K562 (cell line): ENCODE measurements at regions not wholly inside any gene's neighbourhood (a gene's known extent, or its start where the extent isn't known, plus 50 kb on each side); places are given as distances from the start of the nearest gene placed in this dataset.

Experiments used
- ASH1L ChIP-seq: fragments of 450-650 bp; IDR thresholded peaks from 2 replicates; pipeline ENCODE4 v1.6.1; 2018; ENCODE audit warnings: borderline replicate concordance, mild to moderate bottlenecking, low read depth; ENCODE audit not compliant: partially characterized antibody
- ATF6 ChIP-seq: sonication (generic); formaldehyde crosslinking; IDR thresholded peaks from 2 replicates; pipeline ENCODE4 v1.4.0; 2020; ENCODE audit warnings: mild to moderate bottlenecking, missing genetic modification reagents
- CBX8 ChIP-seq: fragments of 200-600 bp; sonication (generic); IDR thresholded peaks from 2 replicates; pipeline ENCODE4 v1.6.1; 2012; ENCODE audit warnings: borderline replicate concordance, mixed run types, low read depth, mild to moderate bottlenecking, moderate library complexity, mixed read lengths, low read length, control low read depth, inconsistent platforms; ENCODE audit not compliant: poor library complexity, severe bottlenecking; ENCODE audit errors: extremely low read depth
- DACH1 ChIP-seq: fragments of 450-650 bp; IDR thresholded peaks from 2 replicates; pipeline ENCODE4 v1.6.1; 2018; ENCODE audit not compliant: partially characterized antibody
- HCFC1 ChIP-seq: IDR thresholded peaks from 2 replicates; pipeline ENCODE4 v1.6.1; 2012; ENCODE audit warnings: low read depth, low read length, improper control_type of control experiment
- HINFP ChIP-seq: fragments of 450-650 bp; conservative IDR thresholded peaks from 2 replicates; pipeline ENCODE4 v1.6.1; 2016; ENCODE audit warnings: missing genetic modification characterization, low read depth, mild to moderate bottlenecking, control low read depth, missing compliant biosample characterization
- HNRNPUL1 ChIP-seq: fragments of 200-400 bp; formaldehyde crosslinking; IDR thresholded peaks from 2 replicates; pipeline ENCODE4 v1.6.1; 2017; ENCODE audit warnings: low read length
- HOXB6 ChIP-seq: fragments of 250-450 bp; sonication (Bioruptor Pico); IDR thresholded peaks from 2 replicates; pipeline ENCODE4 v1.5.1; 2022; ENCODE audit warnings: mild to moderate bottlenecking, borderline replicate concordance
- KHSRP ChIP-seq: fragments of 450-650 bp; IDR thresholded peaks from 2 replicates; pipeline ENCODE4 v1.6.1; 2017
- KLF6 ChIP-seq: fragments of 250-450 bp; sonication (Bioruptor Pico); IDR thresholded peaks from 2 replicates; pipeline ENCODE4 v1.4.0; 2020; ENCODE audit warnings: mild to moderate bottlenecking, moderate library complexity, borderline replicate concordance
- NCOA6 ChIP-seq: fragments of 450-650 bp; IDR thresholded peaks from 2 replicates; pipeline ENCODE4 v1.6.1; 2017; ENCODE audit warnings: mild to moderate bottlenecking
- NFIX ChIP-seq: fragments of 250-450 bp; sonication (Bioruptor Pico); IDR thresholded peaks from 2 replicates; pipeline ENCODE4 v1.4.0; 2020; ENCODE audit warnings: low read depth, mild to moderate bottlenecking, moderate library complexity
- POLR3G ChIP-seq: IDR thresholded peaks from 2 replicates; pipeline ENCODE4 v1.6.1; 2011; ENCODE audit not compliant: insufficient read length, insufficient replicate concordance; ENCODE audit errors: extremely low read depth
- SLC30A9 ChIP-seq: fragments of 250-450 bp; sonication (Bioruptor Pico); IDR thresholded peaks from 2 replicates; pipeline ENCODE4 v1.8.0; 2022; ENCODE audit warnings: mild to moderate bottlenecking, moderate library complexity
- SMC3 ChIP-seq: conservative IDR thresholded peaks from 2 replicates; pipeline ENCODE4 v1.6.1; 2011; ENCODE audit warnings: low read depth, low read length, improper control_type of control experiment; ENCODE audit not compliant: insufficient read depth
- ZNF134 ChIP-seq: fragments of 250-450 bp; sonication (Bioruptor Pico); conservative IDR thresholded peaks from 2 replicates; pipeline ENCODE4 v1.4.0; 2020
- ZNF408 ChIP-seq: fragments of 250-450 bp; sonication (Bioruptor Pico); IDR thresholded peaks from 2 replicates; pipeline ENCODE4 v1.4.0; 2020; ENCODE audit warnings: low read depth, mild to moderate bottlenecking, moderate library complexity
- ZNF696 ChIP-seq: fragments of 250-450 bp; sonication (Bioruptor Pico); conservative IDR thresholded peaks from 2 replicates; pipeline ENCODE4 v1.4.0; 2020; ENCODE audit warnings: mild to moderate bottlenecking, moderate library complexity
- TF ChIP-seq, protein P1 (sequence below): sonication (generic); formaldehyde crosslinking; IDR thresholded peaks from 2 replicates; pipeline ENCODE4 v1.8.1; 2023; ENCODE audit warnings: mild to moderate bottlenecking, missing genetic modification reagents
- TF ChIP-seq, protein P2 (sequence below): fragments of 200-800 bp; sonication (Bioruptor generic); IDR thresholded peaks from 2 replicates; pipeline ENCODE4 v1.6.1; 2017; ENCODE audit warnings: missing genetic modification characterization, missing compliant biosample characterization
- TF ChIP-seq, protein P3 (sequence below), 2 experiments: fragments of 450-650 bp; conservative IDR thresholded peaks; 2 replicates each; pipeline ENCODE4 v1.6.1; 2017; ENCODE audit warnings: mild to moderate bottlenecking in 2 of 2, moderate library complexity in 2 of 2

GRCh38 chr2:191597186-191597751 is 80.7 kb upstream of the NABP1 start (continued):
- TF ChIP-seq, protein P1, sequence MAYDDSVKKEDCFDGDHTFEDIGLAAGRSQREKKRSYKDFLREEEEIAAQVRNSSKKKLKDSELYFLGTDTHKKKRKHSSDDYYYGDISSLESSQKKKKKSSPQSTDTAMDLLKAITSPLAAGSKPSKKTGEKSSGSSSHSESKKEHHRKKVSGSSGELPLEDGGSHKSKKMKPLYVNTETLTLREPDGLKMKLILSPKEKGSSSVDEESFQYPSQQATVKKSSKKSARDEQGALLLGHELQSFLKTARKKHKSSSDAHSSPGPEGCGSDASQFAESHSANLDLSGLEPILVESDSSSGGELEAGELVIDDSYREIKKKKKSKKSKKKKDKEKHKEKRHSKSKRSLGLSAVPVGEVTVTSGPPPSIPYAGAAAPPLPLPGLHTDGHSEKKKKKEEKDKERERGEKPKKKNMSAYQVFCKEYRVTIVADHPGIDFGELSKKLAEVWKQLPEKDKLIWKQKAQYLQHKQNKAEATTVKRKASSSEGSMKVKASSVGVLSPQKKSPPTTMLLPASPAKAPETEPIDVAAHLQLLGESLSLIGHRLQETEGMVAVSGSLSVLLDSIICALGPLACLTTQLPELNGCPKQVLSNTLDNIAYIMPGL (CRISPR knock-in tag), result no peak
- TF ChIP-seq, protein P2, sequence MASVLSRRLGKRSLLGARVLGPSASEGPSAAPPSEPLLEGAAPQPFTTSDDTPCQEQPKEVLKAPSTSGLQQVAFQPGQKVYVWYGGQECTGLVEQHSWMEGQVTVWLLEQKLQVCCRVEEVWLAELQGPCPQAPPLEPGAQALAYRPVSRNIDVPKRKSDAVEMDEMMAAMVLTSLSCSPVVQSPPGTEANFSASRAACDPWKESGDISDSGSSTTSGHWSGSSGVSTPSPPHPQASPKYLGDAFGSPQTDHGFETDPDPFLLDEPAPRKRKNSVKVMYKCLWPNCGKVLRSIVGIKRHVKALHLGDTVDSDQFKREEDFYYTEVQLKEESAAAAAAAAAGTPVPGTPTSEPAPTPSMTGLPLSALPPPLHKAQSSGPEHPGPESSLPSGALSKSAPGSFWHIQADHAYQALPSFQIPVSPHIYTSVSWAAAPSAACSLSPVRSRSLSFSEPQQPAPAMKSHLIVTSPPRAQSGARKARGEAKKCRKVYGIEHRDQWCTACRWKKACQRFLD (CRISPR knock-in tag), result peak; percentile 92; the same call in 1 of the 2 replicates
- TF ChIP-seq, protein P3, sequence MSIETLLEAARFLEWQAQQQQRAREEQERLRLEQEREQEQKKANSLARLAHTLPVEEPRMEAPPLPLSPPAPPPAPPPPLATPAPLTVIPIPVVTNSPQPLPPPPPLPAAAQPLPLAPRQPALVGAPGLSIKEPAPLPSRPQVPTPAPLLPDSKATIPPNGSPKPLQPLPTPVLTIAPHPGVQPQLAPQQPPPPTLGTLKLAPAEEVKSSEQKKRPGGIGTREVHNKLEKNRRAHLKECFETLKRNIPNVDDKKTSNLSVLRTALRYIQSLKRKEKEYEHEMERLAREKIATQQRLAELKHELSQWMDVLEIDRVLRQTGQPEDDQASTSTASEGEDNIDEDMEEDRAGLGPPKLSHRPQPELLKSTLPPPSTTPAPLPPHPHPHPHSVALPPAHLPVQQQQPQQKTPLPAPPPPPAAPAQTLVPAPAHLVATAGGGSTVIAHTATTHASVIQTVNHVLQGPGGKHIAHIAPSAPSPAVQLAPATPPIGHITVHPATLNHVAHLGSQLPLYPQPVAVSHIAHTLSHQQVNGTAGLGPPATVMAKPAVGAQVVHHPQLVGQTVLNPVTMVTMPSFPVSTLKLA (conservative IDR thresholded peaks at IDR 0.05), result peak in 1 of 2 experiments; percentile 50; a peak in 1 of 4 replicates
- TF ChIP-seq ATF6 (CRISPR knock-in tag) (no peak), NFIX (CRISPR knock-in tag) (no peak), HOXB6 (CRISPR knock-in tag) (no peak), KHSRP (peak; percentile 86), SMC3 (no peak), HNRNPUL1 (no peak), ZNF696 (no peak), CBX8 (no peak), SLC30A9 (CRISPR knock-in tag) (no peak), HCFC1 (no peak), DACH1 (no peak), ASH1L (no peak), ZNF408 (CRISPR knock-in tag) (no peak), POLR3G (no peak), NCOA6 (no peak), ZNF134 (no peak), KLF6 (CRISPR knock-in tag) (no peak), HINFP (no peak)
